Upper lobe of left lung (tissue), 6 donors: ENCODE measurements at regions not wholly inside any gene's neighbourhood (a gene's known extent, or its start where the extent isn't known, plus 50 kb on each side); places are given as distances from the start of the nearest gene placed in this dataset.

Experiments
- ATAC-seq, 2 donors: fragments of 200-7000 bp; cut with Tn5 transposase; one replicate each; pipeline ENCODE4 v1.9.1; 2022; ENCODE audit warnings: mild to moderate bottlenecking in 2 of 2, moderate library complexity in 2 of 2; ENCODE audit not compliant: low FRiP score in 2 of 2
- DNase-seq, 2 donors: peaks; one replicate each; pipeline ENCODE4 v3.0.0-alpha.2; 2019 to 2020
- H3K27ac ChIP-seq, 4 donors: fragments of 200-600 bp; sonication (generic); one replicate each; pipeline ENCODE4 v1.5.1; 2016 to 2019
- H3K27me3 ChIP-seq, 4 donors: fragments of 200-600 bp; sonication (generic); one replicate each; pipeline ENCODE4 v1.5.1; 2017 to 2019
- H3K36me3 ChIP-seq, 4 donors: fragments of 200-600 bp; sonication (generic); one replicate each; pipeline ENCODE4 v1.5.1; 2016 to 2019
- H3K4me1 ChIP-seq, 4 donors: fragments of 200-600 bp; sonication (generic); one replicate each; pipeline ENCODE4 v1.5.1; 2018 to 2019
- H3K4me3 ChIP-seq, 4 donors: fragments of 200-600 bp; sonication (generic); one replicate each; pipeline ENCODE4 v1.5.1; 2017 to 2019; ENCODE audit warnings: mild to moderate bottlenecking in 2 of 4, moderate library complexity in 1 of 4
- H3K9me3 ChIP-seq, 4 donors: fragments of 200-600 bp; sonication (generic); one replicate each; pipeline ENCODE4 v1.5.1; 2018 to 2019
- EP300 ChIP-seq, 4 donors: sonication (generic); formaldehyde crosslinking; IDR thresholded peaks; one replicate each; pipeline ENCODE4 v1.5.1; 2017; ENCODE audit warnings: antibody characterized with exemption in 4 of 4, control low read depth in 2 of 4
- POLR2A ChIP-seq, 4 donors: fragments of 450-650 bp; IDR thresholded peaks; one replicate each; pipeline ENCODE4 v1.5.1; 2016 to 2017; ENCODE audit warnings: antibody characterized with exemption in 4 of 4, mild to moderate bottlenecking in 2 of 4
- POLR2AphosphoS5 ChIP-seq, 2 donors: sonication (generic); formaldehyde crosslinking; IDR thresholded peaks; one replicate each; pipeline ENCODE4 v1.5.1; 2017; ENCODE audit warnings: antibody characterized with exemption in 2 of 2
- WGBS, 2 donors: methylation state at CpG; one replicate each; pipeline ENCODE4 v1.1.5; 2017 to 2018; 5-methylcytosine and 5-hydroxymethylcytosine counted together
- TF ChIP-seq, protein P1 (sequence below), 6 experiments: fragments of 450-650 bp in 4 of 6; fragments of 200-600 bp in 2 of 6; sonication (generic) in 2 of 6; IDR thresholded peaks; one replicate each; pipeline ENCODE4 v1.5.1; 2016 to 2019; ENCODE audit warnings: antibody characterized with exemption in 6 of 6
- donor health status: DM: no; HTN: no; CAD: no; lungs with moderate emphysema.
- donor health status: DM: no; HTN: yes; CAD: no; lungs with severe emphysema.

DNA sequence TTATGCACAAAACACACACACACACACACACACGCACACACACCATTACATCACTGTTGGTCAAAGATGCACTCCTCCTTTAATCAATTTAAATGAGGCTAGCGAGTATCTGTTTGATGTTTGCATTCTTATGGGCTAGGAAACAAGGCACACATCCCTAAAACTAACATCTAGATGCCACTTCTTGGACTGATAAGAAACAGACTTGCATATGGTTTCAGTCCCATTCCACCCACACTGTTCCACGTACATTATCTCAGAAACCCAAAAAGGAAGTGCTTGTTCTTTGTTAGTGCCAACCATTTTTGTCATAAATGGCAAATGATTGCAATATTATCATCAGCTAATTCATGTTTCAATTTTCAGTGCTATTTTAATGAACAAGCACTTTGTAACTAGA is 69.5 kb downstream of the CCR1 start:
- Histone ChIP-seq H3K4me3 (no peak overlapping the region), H3K4me1 (peaks cover 0 to under 1% (median 0%) of the 10 kb centered on the region in 4 donors), H3K36me3 (no peaks in the 10 kb centered on the region), H3K27ac (no peak overlapping the region), H3K9me3 (no peaks in the 10 kb centered on the region), H3K27me3 (no peaks in the 10 kb centered on the region)
- TF ChIP-seq, protein P1, sequence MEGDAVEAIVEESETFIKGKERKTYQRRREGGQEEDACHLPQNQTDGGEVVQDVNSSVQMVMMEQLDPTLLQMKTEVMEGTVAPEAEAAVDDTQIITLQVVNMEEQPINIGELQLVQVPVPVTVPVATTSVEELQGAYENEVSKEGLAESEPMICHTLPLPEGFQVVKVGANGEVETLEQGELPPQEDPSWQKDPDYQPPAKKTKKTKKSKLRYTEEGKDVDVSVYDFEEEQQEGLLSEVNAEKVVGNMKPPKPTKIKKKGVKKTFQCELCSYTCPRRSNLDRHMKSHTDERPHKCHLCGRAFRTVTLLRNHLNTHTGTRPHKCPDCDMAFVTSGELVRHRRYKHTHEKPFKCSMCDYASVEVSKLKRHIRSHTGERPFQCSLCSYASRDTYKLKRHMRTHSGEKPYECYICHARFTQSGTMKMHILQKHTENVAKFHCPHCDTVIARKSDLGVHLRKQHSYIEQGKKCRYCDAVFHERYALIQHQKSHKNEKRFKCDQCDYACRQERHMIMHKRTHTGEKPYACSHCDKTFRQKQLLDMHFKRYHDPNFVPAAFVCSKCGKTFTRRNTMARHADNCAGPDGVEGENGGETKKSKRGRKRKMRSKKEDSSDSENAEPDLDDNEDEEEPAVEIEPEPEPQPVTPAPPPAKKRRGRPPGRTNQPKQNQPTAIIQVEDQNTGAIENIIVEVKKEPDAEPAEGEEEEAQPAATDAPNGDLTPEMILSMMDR (IDR thresholded peaks at IDR 0.05): no peak
- TF ChIP-seq POLR2A (IDR thresholded peaks at IDR 0.05): no peak
- TF ChIP-seq POLR2AphosphoS5 (IDR thresholded peaks at IDR 0.05): no peak
- no peak for TF ChIP-seq EP300 (IDR thresholded peaks at IDR 0.05)
- DNase-seq (no peak), ATAC-seq (no peak)
- 72 to 74% methylated on average over 3 of the region's 3 CpGs for WGBS, 2 donors

DNA sequence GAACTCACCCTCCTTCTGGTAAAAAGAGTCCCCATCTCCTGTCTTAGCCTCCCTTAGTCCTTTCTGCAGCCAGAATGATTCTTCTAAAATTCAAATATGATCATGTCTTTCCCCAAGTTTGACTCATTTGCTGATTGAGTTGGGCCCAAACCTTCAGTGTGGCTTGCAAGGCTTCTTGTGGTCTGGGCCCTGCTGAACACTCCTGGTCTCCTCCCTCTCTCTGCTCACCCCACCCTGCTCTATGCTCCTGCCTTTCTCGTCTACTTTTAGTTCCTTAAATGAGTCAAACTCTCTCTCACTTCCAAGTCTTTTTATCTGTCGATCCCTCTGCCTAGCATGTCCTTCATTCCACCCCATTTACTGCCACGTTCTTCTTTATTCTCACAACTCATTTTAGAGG is 72.6 kb downstream of the CCR1 start:
- no peak for TF ChIP-seq EP300 (IDR thresholded peaks at IDR 0.05)
- TF ChIP-seq, protein P1 (IDR thresholded peaks at IDR 0.05): no peak
- TF ChIP-seq POLR2A (IDR thresholded peaks at IDR 0.05): no peak
- TF ChIP-seq POLR2AphosphoS5 (IDR thresholded peaks at IDR 0.05): no peak
- H3K4me3 ChIP-seq: no peak overlapping the region
- ATAC-seq (peak; percentile 28 to 85), DNase-seq (peak in 1 of 2 donors; percentile 37)
- H3K27ac ChIP-seq: no peak overlapping the region
- no peaks in the 10 kb centered on the region for H3K4me1 ChIP-seq
- WGBS, 2 donors: 69 to 74% methylated on average over 3 of the region's 3 CpGs
- H3K27me3 ChIP-seq: no peaks in the 10 kb centered on the region
- no peaks in the 10 kb centered on the region for H3K9me3 ChIP-seq
- H3K36me3 ChIP-seq: no peaks in the 10 kb centered on the region

DNA sequence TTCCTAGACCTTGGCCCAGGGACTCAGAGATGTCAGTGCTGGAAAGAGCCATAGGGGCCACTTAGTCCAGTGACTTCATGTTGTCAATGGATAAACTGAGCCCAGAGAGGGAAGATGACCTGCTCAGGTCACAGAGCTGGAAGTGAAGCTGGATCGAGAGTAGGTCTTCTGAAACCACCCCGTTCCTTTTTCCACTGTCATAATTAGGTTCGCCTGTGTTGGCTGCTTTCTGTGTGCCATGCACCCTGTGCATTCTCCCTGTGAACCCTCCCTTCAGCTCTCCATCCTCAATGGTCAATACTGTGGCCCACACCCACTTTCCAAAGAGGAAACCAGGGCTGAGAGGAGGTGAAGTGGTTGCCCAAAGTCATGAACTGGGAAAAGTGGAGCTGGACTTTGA is 74.8 kb downstream of the CCR1 start:
- Histone ChIP-seq H3K4me3 (no peak overlapping the region), H3K27ac (no peak overlapping the region), H3K9me3 (no peaks in the 10 kb centered on the region), H3K4me1 (peaks cover 0 to 5% (median 0%) of the 10 kb centered on the region in 4 donors), H3K27me3 (no peaks in the 10 kb centered on the region), H3K36me3 (no peaks in the 10 kb centered on the region)
- ATAC-seq: no peak
- WGBS, 2 donors: 87 to 96% methylated on average over 3 of the region's 3 CpGs
- TF ChIP-seq, protein P1 (IDR thresholded peaks at IDR 0.05): no peak
- TF ChIP-seq EP300 (IDR thresholded peaks at IDR 0.05) (no peak), POLR2AphosphoS5 (IDR thresholded peaks at IDR 0.05) (no peak), POLR2A (IDR thresholded peaks at IDR 0.05) (no peak)
- DNase-seq: no peak

DNA sequence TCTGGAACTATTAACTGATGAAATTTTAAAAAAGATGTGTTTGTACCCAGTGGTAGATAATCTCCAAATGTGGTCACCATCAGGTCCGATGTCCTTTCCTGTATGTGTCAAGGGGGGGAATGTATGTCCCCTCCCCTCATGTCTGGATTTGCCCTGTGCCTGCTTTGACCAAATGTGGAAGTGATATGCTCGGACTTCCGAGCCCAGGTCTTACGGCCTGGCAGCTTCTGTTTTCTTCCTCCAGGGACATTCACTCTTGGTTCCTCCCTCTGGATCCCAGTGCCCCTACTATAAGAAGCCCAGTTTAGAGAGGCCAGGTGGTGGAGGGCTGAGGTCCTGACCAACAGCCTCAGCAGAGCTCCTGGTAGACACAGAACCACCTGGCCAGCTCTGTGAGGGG is 75.5 kb downstream of the CCR1 start:
- H3K27me3 ChIP-seq: no peaks in the 10 kb centered on the region
- no peaks in the 10 kb centered on the region for H3K36me3 ChIP-seq
- TF ChIP-seq EP300 (IDR thresholded peaks at IDR 0.05): no peak
- TF ChIP-seq, protein P1 (IDR thresholded peaks at IDR 0.05): no peak
- no peak for TF ChIP-seq POLR2A (IDR thresholded peaks at IDR 0.05)
- no peak for TF ChIP-seq POLR2AphosphoS5 (IDR thresholded peaks at IDR 0.05)
- 78 to 86% methylated on average over 4 of the region's 4 CpGs for WGBS, 2 donors
- peaks cover 0 to 8% (median 0%) of the 10 kb centered on the region in 4 donors for H3K4me1 ChIP-seq
- DNase-seq (peak in 1 of 2 donors; percentile 54), ATAC-seq (peak in 1 of 2 donors; percentile 38)
- H3K27ac ChIP-seq: peak overlapping the region in 2 of 4 donors; percentile 76
- no peaks in the 10 kb centered on the region for H3K9me3 ChIP-seq
- no peak overlapping the region for H3K4me3 ChIP-seq

DNA sequence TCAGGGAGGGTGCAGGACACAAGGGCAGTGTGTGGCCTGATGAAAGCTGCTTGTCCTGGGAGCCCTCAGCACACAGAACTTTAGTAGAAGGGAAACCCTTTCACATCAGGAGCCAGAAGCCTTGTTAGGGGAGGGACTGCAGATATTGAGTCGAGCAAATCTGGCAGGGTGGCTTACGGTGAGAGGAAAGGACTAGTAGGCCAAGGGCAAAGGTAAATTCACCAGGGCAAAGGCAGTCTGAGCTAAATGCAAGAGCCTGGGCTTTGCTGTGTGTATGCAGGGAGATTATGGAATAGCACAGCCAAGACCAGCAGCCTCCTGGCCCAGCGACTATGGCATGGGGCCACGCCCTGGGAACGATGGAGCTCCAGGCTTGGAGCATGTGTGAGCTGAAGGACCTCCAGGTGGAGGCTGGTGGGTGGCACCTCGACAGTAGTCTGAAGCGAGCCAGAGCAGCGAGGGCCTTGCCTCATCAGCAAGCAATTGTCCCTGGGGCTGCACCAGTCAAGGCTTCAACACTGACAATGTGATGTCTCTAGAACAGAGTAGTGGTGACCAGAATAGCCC is 76.1 kb downstream of the CCR1 start:
- H3K36me3 ChIP-seq: no peaks in the 10 kb centered on the region
- H3K9me3 ChIP-seq: no peaks in the 10 kb centered on the region
- no peak overlapping the region for H3K4me3 ChIP-seq
- peak overlapping the region; percentile 17 to 76 (median 58) for H3K27ac ChIP-seq
- peaks cover 0 to 11% (median 0%) of the 10 kb centered on the region in 4 donors for H3K4me1 ChIP-seq
- ATAC-seq (no peak), DNase-seq (peak in 1 of 2 donors; percentile 46)
- whole genome bisulfite sequencing, 2 donors: 87 to 95% methylated on average over 8 of the region's 8 CpGs
- no peak for TF ChIP-seq POLR2AphosphoS5 (IDR thresholded peaks at IDR 0.05)
- H3K27me3 ChIP-seq: no peaks in the 10 kb centered on the region
